GM12873 (cell line): ENCODE measurements at regions not wholly inside any gene's neighbourhood (a gene's known extent, or its start where the extent isn't known, plus 50 kb on each side); places are given as distances from the start of the nearest gene placed in this dataset.

Source experiments
- CTCF ChIP-seq: IDR thresholded peaks from 2 replicates; pipeline ENCODE4 v1.5.1; 2012; ENCODE audit warnings: low read depth, mild to moderate bottlenecking, moderate library complexity, low read length, control low read depth; ENCODE audit not compliant: insufficient read depth; ENCODE audit errors: missing control alignments

DNA sequence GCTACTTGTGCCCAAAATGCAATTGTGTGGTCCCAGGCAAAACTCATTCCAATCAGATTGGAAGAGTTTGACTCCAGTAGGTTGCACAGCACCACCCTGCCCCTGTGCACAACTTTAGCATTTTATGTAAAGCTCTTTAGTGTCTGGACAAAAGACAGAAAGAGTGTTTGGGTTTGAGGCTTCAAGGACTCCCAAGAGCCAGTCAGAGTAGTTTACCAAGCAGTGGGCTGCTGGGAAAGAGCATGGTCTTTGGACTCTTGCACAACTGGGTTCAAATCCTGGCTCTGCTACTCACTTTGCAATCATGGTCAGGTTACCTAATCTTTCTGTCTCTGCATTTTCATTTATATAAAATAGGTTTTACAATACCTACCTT lies 75.8 kb upstream of the UMPS start:
- no peak for TF ChIP-seq CTCF

- no peak for TF ChIP-seq CTCF
These were observed 73.7 kb upstream of the UMPS start for GRCh38 chr3:124656531-124656930.

GRCh38 chr3:124657138-124657537 lies 73.1 kb upstream of the UMPS start:
- no peak for TF ChIP-seq CTCF

GRCh38 chr3:124658270-124658669 lies 72.0 kb upstream of the UMPS start:
- TF ChIP-seq CTCF = no peak

DNA sequence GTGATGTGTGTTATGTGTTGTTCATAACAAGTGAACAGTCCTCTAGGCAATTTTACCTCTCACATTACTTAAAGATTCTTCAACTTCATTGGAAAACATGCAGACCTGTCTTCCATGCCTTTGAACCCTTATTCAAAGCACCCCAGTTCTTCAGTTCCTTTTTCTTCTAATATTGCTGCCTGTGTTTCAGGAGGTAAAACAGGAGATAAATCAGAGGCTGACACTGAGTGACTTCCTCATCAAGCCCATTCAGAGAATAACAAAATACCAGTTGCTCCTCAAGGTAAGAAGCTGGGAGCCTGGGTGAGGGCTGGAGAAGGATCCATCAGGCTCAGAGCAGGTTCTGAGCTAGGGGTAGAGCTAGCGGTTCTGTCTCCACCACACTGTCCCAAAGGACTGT lies 71.1 kb upstream of the UMPS start:
- no peak for TF ChIP-seq CTCF

DNA sequence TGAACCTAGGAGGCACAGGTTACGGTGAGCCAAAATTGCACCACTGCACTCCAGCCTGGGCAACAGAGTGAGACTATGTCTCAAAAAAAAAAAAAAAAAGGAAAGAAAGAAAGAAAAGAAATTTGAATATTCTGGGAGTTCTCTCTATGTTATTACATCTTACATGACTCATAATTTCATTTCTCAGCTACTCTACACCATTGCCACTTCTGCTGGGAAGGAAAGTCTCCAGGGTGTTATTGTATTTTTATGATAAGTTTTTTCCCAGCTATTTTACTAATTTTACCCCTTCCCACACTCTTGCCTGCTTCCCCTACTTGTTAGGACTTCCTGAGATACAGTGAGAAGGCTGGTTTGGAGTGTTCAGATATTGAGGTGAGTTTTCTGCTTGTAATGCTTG lies 69.7 kb upstream of the UMPS start:
- no peak for TF ChIP-seq CTCF

- TF ChIP-seq CTCF = no peak
These were observed 66.6 kb upstream of the UMPS start for GRCh38 chr3:124663690-124664089.

- TF ChIP-seq CTCF = no peak
These were observed 65.4 kb upstream of the UMPS start for GRCh38 chr3:124664804-124665203.
